IMR-90 (cell line): ENCODE measurements at regions not wholly inside any gene's neighbourhood (a gene's known extent, or its start where the extent isn't known, plus 50 kb on each side); places are given as distances from the start of the nearest gene placed in this dataset.

Experiments
- ATAC-seq: fragments of 200-7000 bp; cut with Tn5 transposase; 2 replicates; pipeline ENCODE4 v1.9.1; 2020; ENCODE audit warnings: low read depth, mild to moderate bottlenecking, moderate library complexity
- BruUV-seq: library from RNA; stranded (reverse); fragments of 400-500 nt; replicated peaks from 2 replicates; lab custom pipeline; 2021; lab: Mats Ljungman, UMichigan
- CTCF ChIA-PET: fragments of 300-600 bp; formaldehyde crosslinking; extraction: SDS; loops from one replicate; lab custom pipeline; 2021; ENCODE audit warnings: antibody characterized with exemption; lab: Yijun Ruan, JAX
- POLR2A ChIA-PET: fragments of 300-600 bp; sonication (Branson Sonifier 250); formaldehyde crosslinking; loops from one replicate; lab custom pipeline; 2022; ENCODE audit warnings: antibody characterized with exemption; ENCODE audit not compliant: unreplicated experiment; lab: Charles Lee
- DNase-seq: peaks from one replicate; pipeline ENCODE4 v3.0.0; 2013
- H2AFZ ChIP-seq: replicated peaks from 2 replicates; pipeline ENCODE3; 2013; ENCODE audit warnings: low read length, mild to moderate bottlenecking; ENCODE audit not compliant: poor library complexity
- H2AK5ac ChIP-seq: 2 replicates; pipeline ENCODE4 v1.6.1; 2013; ENCODE audit warnings: low read depth, low read length, inconsistent platforms
- H2AK9ac ChIP-seq: replicated peaks from 2 replicates; pipeline ENCODE3; 2013; ENCODE audit warnings: mild to moderate bottlenecking, low read depth, low read length, moderate library complexity; ENCODE audit not compliant: poor library complexity
- H2BK120ac ChIP-seq: 2 replicates; pipeline ENCODE4 v1.6.1; 2013; ENCODE audit warnings: low read depth, low read length, inconsistent platforms
- H2BK15ac ChIP-seq: 3 replicates; pipeline ENCODE4 v1.6.1; 2013; ENCODE audit warnings: low read depth, low read length, inconsistent platforms
- H2BK20ac ChIP-seq: 2 replicates; pipeline ENCODE4 v1.6.1; 2013; ENCODE audit warnings: low read depth, mild to moderate bottlenecking, inconsistent platforms, low read length, moderate library complexity
- H2BK5ac ChIP-seq: 2 replicates; pipeline ENCODE4 v1.6.1; 2013; ENCODE audit warnings: mild to moderate bottlenecking, low read depth, low read length, inconsistent platforms; ENCODE audit not compliant: poor library complexity, severe bottlenecking
- H3K14ac ChIP-seq: replicated peaks from 2 replicates; pipeline ENCODE4 v1.6.1; 2013; ENCODE audit warnings: low read depth, low read length, inconsistent platforms
- H3K18ac ChIP-seq: 2 replicates; pipeline ENCODE4 v1.6.1; 2013; ENCODE audit warnings: low read depth, low read length, control low read depth
- H3K23ac ChIP-seq: 2 replicates; pipeline ENCODE4 v1.6.1; 2013; ENCODE audit warnings: low read depth, low read length, inconsistent platforms
- H3K27ac ChIP-seq: 2 replicates; pipeline ENCODE4 v1.5.1; 2013; ENCODE audit warnings: mild to moderate bottlenecking, control low read depth, low read length; ENCODE audit not compliant: insufficient read depth
- H3K27me3 ChIP-seq: 2 replicates; pipeline ENCODE4 v1.6.1; 2013; ENCODE audit warnings: low read length; ENCODE audit not compliant: control insufficient read depth, insufficient read depth
- H3K36me3 ChIP-seq: 2 replicates; pipeline ENCODE4 v1.6.1; 2013; ENCODE audit warnings: low read length, mixed read lengths; ENCODE audit not compliant: control insufficient read depth, insufficient read depth
- H3K4ac ChIP-seq: 2 replicates; pipeline ENCODE4 v1.6.1; 2013; ENCODE audit warnings: low read depth, low read length, inconsistent platforms
- H3K4me1 ChIP-seq: 2 replicates; pipeline ENCODE4 v1.6.1; 2013; ENCODE audit warnings: low read length, mixed read lengths; ENCODE audit not compliant: control insufficient read depth, insufficient read depth
- H3K4me2 ChIP-seq: 2 replicates; pipeline ENCODE4 v1.6.1; 2013; ENCODE audit warnings: low read depth, mild to moderate bottlenecking, control low read depth, low read length, moderate library complexity
- H3K4me3 ChIP-seq: 2 replicates; pipeline ENCODE4 v1.5.1; 2013; ENCODE audit warnings: low read depth, mild to moderate bottlenecking, control low read depth, low read length, moderate library complexity; ENCODE audit not compliant: insufficient read depth
- H3K56ac ChIP-seq: 2 replicates; pipeline ENCODE4 v1.6.1; 2013; ENCODE audit warnings: low read length, inconsistent platforms; ENCODE audit not compliant: insufficient read depth; ENCODE audit errors: extremely low read depth
- H3K79me1 ChIP-seq, 2 experiments: 2 replicates each; pipeline ENCODE4 v1.6.1; 2013; ENCODE audit warnings: low read length in 2 of 2, inconsistent platforms in 1 of 2, low read depth in 1 of 2
- H3K9ac ChIP-seq: 2 replicates; pipeline ENCODE4 v1.6.1; 2013; ENCODE audit warnings: low read depth, low read length, control low read depth
- H3K9me1 ChIP-seq: 2 replicates; pipeline ENCODE4 v1.6.1; 2013; ENCODE audit warnings: low read length, inconsistent platforms; ENCODE audit not compliant: insufficient read depth
- H3K9me3 ChIP-seq: 2 replicates; pipeline ENCODE4 v1.6.1; 2013; ENCODE audit warnings: low read length; ENCODE audit not compliant: control insufficient read depth, insufficient read depth
- H4K20me1 ChIP-seq: 2 replicates; pipeline ENCODE4 v1.6.1; 2013; ENCODE audit warnings: low read length, inconsistent platforms; ENCODE audit not compliant: insufficient read depth
- H4K5ac ChIP-seq: 2 replicates; pipeline ENCODE4 v1.6.1; 2013; ENCODE audit warnings: mild to moderate bottlenecking, low read depth, low read length, control low read depth
- H4K8ac ChIP-seq, 2 experiments: 2 replicates each; pipeline ENCODE4 v1.6.1; 2013; ENCODE audit warnings: low read depth in 2 of 2, low read length in 2 of 2, control low read depth in 1 of 2, inconsistent platforms in 1 of 2
- H4K91ac ChIP-seq: 2 replicates; pipeline ENCODE4 v1.6.1; 2013; ENCODE audit warnings: low read depth, low read length, inconsistent platforms; ENCODE audit not compliant: insufficient read depth
- CEBPB ChIP-seq: IDR thresholded peaks from 2 replicates; pipeline ENCODE4 v1.6.1; 2012; ENCODE audit warnings: low read depth, low read length, improper control_type of control experiment
- SMC3 ChIP-seq: fragments of 150-350 bp; IDR thresholded peaks from 2 replicates; pipeline ENCODE4 v1.6.1; 2016; ENCODE audit warnings: low read depth, mild to moderate bottlenecking, antibody characterized with exemption, low read length, moderate library complexity
- WGBS, 2 experiments: methylation state at CpG; one replicate each; pipeline versions ENCODE4 v1.1.5 to v1.1.7; 2013; ENCODE audit warnings: missing lambda C conversion rate in 2 of 2; ENCODE audit not compliant: insufficient read length in 1 of 2; ENCODE audit errors: extremely low coverage in 2 of 2; 5-methylcytosine and 5-hydroxymethylcytosine counted together
- dilution Hi-C: fragments of 300-500 bp; cut with HindIII; formaldehyde crosslinking; loops from one replicate; pipeline ENCODE4 v1.14.3; 2018; ENCODE audit warnings: low sequenced_read_pairs; ENCODE audit not compliant: unreplicated experiment
- in situ Hi-C: fragments of 300-500 bp; cut with MboI; formaldehyde crosslinking; loops from 3 replicates; pipeline ENCODE4 v1.14.3; 2019; ENCODE audit warnings: low sequenced_read_pairs, inconsistent platforms, mixed read lengths
- intact Hi-C: fragments of 100-400 bp; cut with micrococcal nuclease; formaldehyde crosslinking; loops from 2 replicates; pipeline ENCODE4 v1.10.0; 2022

DNA sequence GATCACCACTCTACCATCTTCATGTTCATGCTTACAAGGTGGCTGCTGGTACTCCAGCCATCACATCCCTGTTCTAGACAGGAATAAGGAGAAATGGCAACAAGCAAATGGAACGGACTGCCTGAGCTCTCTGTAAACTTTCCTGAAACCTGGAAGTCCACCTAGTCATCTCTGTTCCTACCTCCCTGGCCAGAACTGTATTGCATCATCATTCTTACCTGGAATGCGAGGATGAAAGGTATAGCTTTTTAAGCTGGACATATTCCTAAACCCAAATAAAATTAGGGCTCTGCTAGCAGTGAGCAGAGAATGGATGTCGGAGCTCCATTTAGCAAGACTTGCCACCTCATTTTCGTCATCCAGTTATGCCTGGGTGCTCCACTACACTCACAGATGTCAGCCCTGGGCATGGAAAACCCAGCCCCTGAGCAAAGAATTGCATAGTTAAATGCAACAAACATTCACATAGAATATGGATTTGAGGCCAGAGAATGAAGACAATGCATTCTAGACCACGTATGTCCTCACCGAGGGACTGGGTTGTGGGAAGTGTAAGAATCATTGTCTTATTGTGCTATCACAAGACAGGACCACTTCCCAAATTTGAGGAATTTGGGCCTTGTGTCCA lies 214.3 kb upstream of the CDYL start:
- Histone ChIP-seq H2AK5ac (0 out of 2 replicates have a peak overlapping the region, but pooled peaks have one; percentile 7), H4K20me1 (no peaks in the 10 kb centered on the region), H3K9ac (no peak overlapping the region), H4K91ac (no peak overlapping the region), H4K8ac (no peak overlapping the region), H3K9me3 (peaks cover 4% of the 10 kb centered on the region), H2AK9ac (no peak overlapping the region), H3K27ac (no peak overlapping the region), H2BK5ac (no peak overlapping the region), H2BK15ac (no peak overlapping the region), H2BK120ac (no peak overlapping the region), H3K4me2 (no peak overlapping the region), H3K27me3 (0 out of 2 replicates have a peak, but pooled peaks cover 3% of the 10 kb centered on the region), H3K18ac (no peak overlapping the region), H3K79me1 (no peaks in the 10 kb centered on the region), H3K9me1 (peaks cover 7% of the 10 kb centered on the region; the same call in 1 of the 2 replicates), H4K5ac (no peak overlapping the region), H3K4me3 (no peak overlapping the region), H2BK20ac (no peak overlapping the region), H3K23ac (no peak overlapping the region), H3K56ac (no peak overlapping the region), H3K36me3 (no peaks in the 10 kb centered on the region), H2AFZ (no peak overlapping the region), H3K4ac (no peak overlapping the region), H3K4me1 (peaks cover 3% of the 10 kb centered on the region), H3K14ac (no peak overlapping the region)
- POLR2A ChIA-PET, result no interaction called here
- intact Hi-C loops (no loop called here), dilution Hi-C loops (no loop called here), in situ Hi-C loops (no loop called here)
- 77% methylated on average over 2 of the region's 6 CpGs; no CpG with 5 or more reads in 1 of the 2 experiments for WGBS, 2 experiments
- CTCF ChIA-PET, result interaction anchor here (0.7 kb wide), 1 partner anchor 1104 kb away, joined by 3 read pairs; no protein-coding TSS in a partner anchor
- no TSS peak for BruUV-seq
- ATAC-seq (no peak), DNase-seq (no peak)
- peak; percentile 70 for TF ChIP-seq CEBPB
- TF ChIP-seq SMC3, result no peak
